ENCODE measurements at regions not wholly inside any gene's neighbourhood (a gene's known extent, or its start where the extent isn't known, plus 50 kb on each side); places are given as distances from the start of the nearest gene placed in this dataset.
"Not testable (repeated sequence)": the region's sequence is repeated elsewhere in the genome, so short reads cannot be mapped to it uniquely, and the experiment has no call there.

GRCh38 chr12:11446372-11446771 lies 51.0 kb upstream of the PRB2 start:
- no peak for DNase-seq

GRCh38 chr12:11457996-11458645 lies 62.8 kb upstream of the PRB2 start:
- DNase-seq = no peak

GRCh38 chr12:11460343-11461023 lies 65.1 kb upstream of the PRB2 start:
- DNase-seq = no peak

GRCh38 chr12:11461433-11461832 lies 66.1 kb upstream of the PRB2 start:
- DNase-seq = no peak

GRCh38 chr12:11477110-11477509 lies 81.7 kb upstream of the PRB2 start:
- no peak for DNase-seq

- DNase-seq = no peak
Observed at GRCh38 chr12:11482955-11483354, 87.6 kb upstream of the PRB2 start.

- DNase-seq = peak; percentile 8 to 83
Observed at GRCh38 chr12:11486623-11487444, 91.5 kb upstream of the PRB2 start.

GRCh38 chr12:11496157-11496851 lies 100.9 kb upstream of the PRB2 start:
- no peak for DNase-seq

GRCh38 chr12:11497438-11497837 lies 102.1 kb upstream of the PRB2 start:
- DNase-seq = no peak

- no peak for DNase-seq
Observed at GRCh38 chr12:11497995-11498394, 102.6 kb upstream of the PRB2 start.

GRCh38 chr12:11498574-11498973 lies 103.2 kb upstream of the PRB2 start:
- not testable (repeated sequence) for DNase-seq

- DNase-seq = no peak
Observed at GRCh38 chr12:11499806-11500187, 104.4 kb upstream of the PRB2 start.

GRCh38 chr12:11500188-11500860 lies 105.0 kb upstream of the PRB2 start:
- DNase-seq = peak; percentile 36 to 64

GRCh38 chr12:11500861-11501230 lies 105.5 kb upstream of the PRB2 start:
- no peak for DNase-seq

GRCh38 chr12:11508699-11509098 lies 113.3 kb upstream of the PRB2 start:
- no peak for DNase-seq

- peak in 1 of 2 donors; percentile 52 for DNase-seq
Observed at GRCh38 chr12:11509326-11509725, 114.0 kb upstream of the PRB2 start.

GRCh38 chr12:11510671-11511070 lies 115.3 kb upstream of the PRB2 start:
- no peak for DNase-seq

GRCh38 chr12:11513288-11513687 lies 117.9 kb upstream of the PRB2 start:
- no peak for DNase-seq

- DNase-seq = no peak
Observed at GRCh38 chr12:11517080-11517479, 121.7 kb upstream of the PRB2 start.

- DNase-seq = no peak
Observed at GRCh38 chr12:11524446-11524845, 125.0 kb upstream of the ETV6 start.

- no peak for DNase-seq
Observed at GRCh38 chr12:11534064-11534463, 115.4 kb upstream of the ETV6 start.

- no peak for DNase-seq
Observed at GRCh38 chr12:11535127-11535526, 114.3 kb upstream of the ETV6 start.

- DNase-seq = no peak
Observed at GRCh38 chr12:11539156-11539555, 110.3 kb upstream of the ETV6 start.

All from bone marrow (tissue), 2 donors.